HG03097 (cell line): ENCODE measurements at regions not wholly inside any gene's neighbourhood (a gene's known extent, or its start where the extent isn't known, plus 50 kb on each side); places are given as distances from the start of the nearest gene placed in this dataset.

Experiments
- ATAC-seq: cut with Tn5 transposase; IDR thresholded peaks from one replicate; pipeline ENCODE4 v1.9.1; 2021; ENCODE audit not compliant: unreplicated experiment, low FRiP score

DNA sequence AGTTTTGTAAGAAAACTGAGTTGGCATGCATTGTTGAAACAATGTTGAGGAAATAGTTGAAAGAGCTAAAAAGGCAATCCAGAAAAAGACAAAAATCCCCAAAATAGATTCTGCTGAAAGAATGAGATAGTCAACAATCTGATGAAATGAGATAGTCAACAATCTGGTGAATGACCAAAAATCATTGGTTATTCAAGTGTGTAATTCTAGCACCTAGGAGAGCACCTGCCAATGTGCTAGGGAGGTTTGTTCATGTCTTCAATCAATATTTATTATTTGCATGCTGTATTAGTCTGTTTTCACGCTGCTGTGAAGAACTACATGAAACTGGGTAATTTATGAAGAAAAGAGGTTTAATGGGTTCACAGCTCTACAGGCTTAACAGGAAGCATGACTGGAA lies 307.1 kb upstream of the HSF2 start:
- no peak for ATAC-seq

DNA sequence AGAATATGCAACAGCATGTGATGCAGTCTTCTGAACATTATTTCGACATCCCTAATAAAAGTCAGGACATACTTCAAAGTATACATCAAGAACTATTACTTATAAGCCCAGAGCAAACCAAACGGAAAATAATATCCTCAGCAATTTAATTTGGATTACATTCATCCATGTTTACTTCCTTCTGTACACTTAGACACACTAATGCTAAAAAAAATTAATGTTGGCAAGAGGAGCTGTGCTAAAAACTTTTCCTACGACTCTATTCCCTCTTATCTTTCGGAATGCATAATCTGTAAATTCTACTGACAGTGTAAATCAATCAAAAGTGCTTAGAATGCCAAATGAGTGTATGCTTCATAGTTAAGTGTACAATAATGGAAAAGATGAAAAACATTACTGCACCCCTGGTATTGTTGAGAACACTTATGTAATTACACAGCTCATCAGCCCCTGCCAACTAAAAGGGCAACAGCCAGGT lies 301.2 kb upstream of the HSF2 start:
- ATAC-seq, result no peak

GRCh38 chr6:122102026-122102425 lies 297.4 kb upstream of the HSF2 start:
- no peak for ATAC-seq

DNA sequence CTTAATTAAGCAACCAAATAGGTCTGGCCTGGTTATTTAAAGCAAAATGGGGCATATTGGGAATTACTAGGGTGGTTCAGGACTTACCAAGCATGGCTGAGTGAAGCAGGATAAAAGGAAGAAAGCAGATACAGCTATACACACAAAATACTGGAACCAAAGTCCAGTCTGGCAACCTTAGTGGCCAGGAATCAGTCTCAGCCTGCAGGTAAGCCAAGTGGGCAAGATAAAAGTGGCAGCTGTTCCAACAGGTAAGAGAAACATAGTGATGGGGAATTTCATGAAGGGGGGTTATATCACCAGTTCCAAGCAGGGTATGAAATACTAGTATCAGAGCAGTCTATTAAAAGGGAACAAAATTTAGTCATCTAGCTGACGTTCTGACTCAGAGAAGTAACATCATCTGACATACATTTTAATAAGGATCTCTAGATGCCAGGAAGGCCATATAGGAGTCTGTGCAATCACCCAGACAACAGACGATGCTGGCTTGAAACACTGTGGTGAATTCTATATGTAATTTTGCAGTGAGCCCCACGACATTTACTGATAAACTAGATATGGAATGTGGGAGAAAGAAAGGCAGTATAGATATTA lies 292.1 kb upstream of the HSF2 start:
- no peak for ATAC-seq

- no peak for ATAC-seq
Measured at GRCh38 chr6:122109075-122109474, 290.4 kb upstream of the HSF2 start.

- no peak for ATAC-seq
Measured at GRCh38 chr6:122114717-122115116, 284.7 kb upstream of the HSF2 start.

- ATAC-seq, result no peak
Measured at GRCh38 chr6:122116119-122116834, 283.2 kb upstream of the HSF2 start.

DNA sequence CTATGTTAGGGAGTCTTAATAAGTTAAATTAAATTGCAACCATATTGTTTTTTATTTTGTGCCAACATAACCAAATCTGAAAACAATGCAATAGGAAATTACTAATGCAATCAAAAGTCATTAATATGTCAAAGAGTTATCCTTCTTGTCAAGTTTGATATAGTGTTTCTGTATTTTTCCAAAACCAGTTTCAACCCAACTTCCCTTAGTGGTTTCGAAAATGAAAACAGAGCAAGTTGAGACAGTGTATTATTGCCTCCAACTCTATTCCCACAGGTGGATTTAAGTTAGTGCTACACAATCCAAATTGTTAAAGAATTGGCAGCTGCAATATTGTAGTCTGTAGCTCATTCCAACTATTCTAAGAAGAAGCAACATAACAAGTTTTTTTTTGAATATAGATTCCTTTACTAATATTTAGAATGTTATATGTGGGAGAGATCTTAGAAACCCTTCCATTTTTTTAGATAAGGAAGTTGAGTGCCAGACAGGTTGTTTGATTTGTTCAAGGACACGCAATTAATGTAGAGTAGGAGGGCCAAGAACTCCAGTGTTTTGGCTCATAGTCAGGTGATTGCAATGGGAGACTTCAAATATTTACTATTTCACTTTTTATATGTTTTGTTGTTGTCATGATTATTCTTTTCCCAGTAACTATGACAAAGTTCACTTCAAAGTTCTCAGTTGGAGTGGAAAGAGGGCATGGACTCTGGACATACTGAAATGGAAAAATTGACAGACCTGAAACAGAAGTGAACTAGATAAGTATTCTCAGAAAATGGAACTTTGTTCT lies 282.4 kb upstream of the HSF2 start:
- no peak for ATAC-seq

GRCh38 chr6:122118945-122119506 lies 280.4 kb upstream of the HSF2 start:
- ATAC-seq, result no peak

- no peak for ATAC-seq
Measured at GRCh38 chr6:122122202-122122601, 277.2 kb upstream of the HSF2 start.

GRCh38 chr6:122122686-122123085 lies 276.8 kb upstream of the HSF2 start:
- no peak for ATAC-seq

DNA sequence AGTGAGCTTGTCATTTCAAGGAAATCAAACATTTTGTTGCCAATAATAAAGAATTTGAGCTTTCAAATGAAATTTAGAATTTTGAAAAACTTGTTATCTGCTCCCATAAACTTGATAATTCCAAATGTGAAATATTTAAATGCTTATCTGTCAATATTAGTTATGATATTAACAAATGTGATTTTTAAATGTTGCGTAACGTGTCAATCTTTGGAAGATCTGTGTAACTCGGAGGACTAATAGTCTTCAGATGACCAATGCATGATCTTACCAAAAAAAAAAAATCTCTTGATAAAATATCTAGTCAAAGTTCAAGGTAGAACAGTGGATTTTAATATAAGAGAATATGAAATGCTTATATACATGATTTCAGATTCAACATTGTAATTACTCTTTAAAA lies 274.5 kb upstream of the HSF2 start:
- no peak for ATAC-seq

DNA sequence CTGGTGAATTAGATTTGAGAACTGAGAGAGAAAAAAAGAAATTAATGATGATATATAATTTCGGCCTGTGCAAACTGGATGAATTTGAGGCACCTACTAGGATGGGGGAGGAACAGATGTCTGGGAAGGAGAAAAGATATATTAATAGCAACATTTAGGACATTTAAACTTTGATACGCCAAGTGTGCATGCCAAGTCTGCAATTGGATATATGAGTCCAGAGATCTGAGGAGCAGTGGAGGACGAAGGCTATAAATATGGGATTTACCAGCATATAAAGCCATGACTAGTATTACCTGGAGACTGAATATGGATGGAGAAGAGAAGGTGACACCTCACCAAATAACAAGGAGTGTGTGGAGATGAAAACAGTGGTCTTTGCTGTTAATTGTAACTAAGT lies 272.6 kb upstream of the HSF2 start:
- no peak for ATAC-seq

- ATAC-seq, result no peak
Measured at GRCh38 chr6:122128445-122128844, 271.0 kb upstream of the HSF2 start.

GRCh38 chr6:122129313-122130025 lies 270.0 kb upstream of the HSF2 start:
- ATAC-seq, result no peak

DNA sequence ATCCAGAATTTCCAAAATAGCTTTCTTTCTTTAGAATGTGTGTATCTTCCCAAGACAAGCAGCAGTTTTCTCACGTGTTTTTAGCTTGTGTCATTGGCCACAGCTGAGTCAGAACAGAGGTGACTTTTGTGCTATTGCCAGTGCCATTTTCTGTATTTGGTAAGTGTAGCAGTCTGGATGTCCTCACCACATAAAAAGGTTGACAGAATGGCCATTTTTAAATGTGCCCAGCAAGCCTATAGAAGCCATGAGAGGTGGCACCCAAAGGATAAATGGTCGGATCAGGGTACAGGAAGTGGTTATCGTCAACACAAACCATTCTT lies 269.5 kb upstream of the HSF2 start:
- no peak for ATAC-seq

GRCh38 chr6:122130518-122130917 lies 268.9 kb upstream of the HSF2 start:
- ATAC-seq, result no peak

GRCh38 chr6:122136386-122136785 lies 263.1 kb upstream of the HSF2 start:
- ATAC-seq, result no peak

GRCh38 chr6:122140031-122140430 lies 259.4 kb upstream of the HSF2 start:
- ATAC-seq, result no peak

- ATAC-seq, result no peak
Measured at GRCh38 chr6:122141246-122141645, 258.2 kb upstream of the HSF2 start.
